HepG2 (cell line): ENCODE measurements at regions not wholly inside any gene's neighbourhood (a gene's known extent, or its start where the extent isn't known, plus 50 kb on each side); places are given as distances from the start of the nearest gene placed in this dataset.

Source experiments
- ATF4 ChIP-seq, 2 experiments: fragments of 450-650 bp in 1 of 2; sonication (generic) in 1 of 2; formaldehyde crosslinking; IDR thresholded peaks; 2 replicates each; pipeline versions ENCODE4 v1.5.0 to v1.8.0; 2020 to 2022; ENCODE audit warnings: mild to moderate bottlenecking in 1 of 2, missing genetic modification reagents in 1 of 2
- HDAC6 ChIP-seq: fragments of 200-600 bp; sonication (generic); IDR thresholded peaks from 2 replicates; pipeline ENCODE4 v1.7.0; 2017; ENCODE audit warnings: mild to moderate bottlenecking, antibody characterized with exemption, low read length, low read depth
- KDM4B ChIP-seq: sonication (generic); formaldehyde crosslinking; IDR thresholded peaks from 2 replicates; pipeline ENCODE4 v1.4.0; 2020; ENCODE audit warnings: missing genetic modification reagents
- MIER2 ChIP-seq: IDR thresholded peaks from 2 replicates; pipeline ENCODE4 v1.6.1; 2016; ENCODE audit warnings: missing biosample characterization, missing genetic modification reagents
- SIN3A ChIP-seq: IDR thresholded peaks from 2 replicates; pipeline ENCODE4 v1.6.1; 2011; ENCODE audit warnings: low read depth, mild to moderate bottlenecking, control low read depth, low read length, borderline replicate concordance
- TCF7 ChIP-seq: sonication (generic); IDR thresholded peaks from 2 replicates; pipeline ENCODE4 v1.6.1; 2016; ENCODE audit warnings: antibody characterized with exemption, low read depth
- ZC3H13 ChIP-seq: sonication (generic); formaldehyde crosslinking; IDR thresholded peaks from 2 replicates; pipeline ENCODE4 v1.8.1; 2023; ENCODE audit warnings: mild to moderate bottlenecking, missing genetic modification reagents, moderate library complexity
- TF ChIP-seq, protein P1 (sequence below): fragments of 450-650 bp; IDR thresholded peaks from 2 replicates; pipeline ENCODE4 v1.6.1; 2017; ENCODE audit warnings: mild to moderate bottlenecking
- TF ChIP-seq, protein P2 (sequence below): sonication (generic); formaldehyde crosslinking; IDR thresholded peaks from 2 replicates; pipeline ENCODE4 v1.4.0; 2020; ENCODE audit warnings: mild to moderate bottlenecking, missing genetic modification reagents
- TF ChIP-seq, protein P3 (sequence below): IDR thresholded peaks from 2 replicates; pipeline ENCODE4 v1.6.1; 2012; ENCODE audit warnings: inconsistent platforms

DNA sequence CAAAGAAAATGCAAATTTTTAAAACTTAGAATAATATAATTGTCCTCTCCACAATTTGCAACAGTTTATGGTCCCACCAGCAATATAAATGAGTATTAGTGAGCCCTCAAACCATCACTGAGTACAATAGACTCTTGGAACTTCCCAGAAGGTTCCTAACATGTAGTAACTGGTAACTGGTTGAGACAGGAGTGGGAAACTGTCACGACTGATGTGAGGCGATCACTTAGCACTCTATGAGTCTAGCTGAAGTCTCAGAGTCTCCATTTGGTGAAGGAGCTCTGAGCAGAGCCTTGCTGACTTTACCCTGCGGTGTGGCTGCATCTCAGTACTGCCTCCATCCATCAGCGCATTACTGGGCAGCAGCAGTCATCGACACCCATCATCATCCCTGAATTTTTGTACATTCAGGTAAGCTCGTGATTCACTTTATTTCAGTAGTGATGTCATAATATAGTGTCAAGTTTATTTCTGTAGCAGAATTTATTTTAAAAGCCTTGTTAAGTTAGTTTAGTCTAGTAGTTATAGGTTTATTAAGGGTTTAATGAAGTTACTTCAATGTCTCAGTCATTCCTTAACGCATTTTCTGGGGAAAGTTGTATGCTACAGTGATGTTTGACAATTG is 76.6 kb upstream of the ABCA1 start:
- TF ChIP-seq, protein P1, sequence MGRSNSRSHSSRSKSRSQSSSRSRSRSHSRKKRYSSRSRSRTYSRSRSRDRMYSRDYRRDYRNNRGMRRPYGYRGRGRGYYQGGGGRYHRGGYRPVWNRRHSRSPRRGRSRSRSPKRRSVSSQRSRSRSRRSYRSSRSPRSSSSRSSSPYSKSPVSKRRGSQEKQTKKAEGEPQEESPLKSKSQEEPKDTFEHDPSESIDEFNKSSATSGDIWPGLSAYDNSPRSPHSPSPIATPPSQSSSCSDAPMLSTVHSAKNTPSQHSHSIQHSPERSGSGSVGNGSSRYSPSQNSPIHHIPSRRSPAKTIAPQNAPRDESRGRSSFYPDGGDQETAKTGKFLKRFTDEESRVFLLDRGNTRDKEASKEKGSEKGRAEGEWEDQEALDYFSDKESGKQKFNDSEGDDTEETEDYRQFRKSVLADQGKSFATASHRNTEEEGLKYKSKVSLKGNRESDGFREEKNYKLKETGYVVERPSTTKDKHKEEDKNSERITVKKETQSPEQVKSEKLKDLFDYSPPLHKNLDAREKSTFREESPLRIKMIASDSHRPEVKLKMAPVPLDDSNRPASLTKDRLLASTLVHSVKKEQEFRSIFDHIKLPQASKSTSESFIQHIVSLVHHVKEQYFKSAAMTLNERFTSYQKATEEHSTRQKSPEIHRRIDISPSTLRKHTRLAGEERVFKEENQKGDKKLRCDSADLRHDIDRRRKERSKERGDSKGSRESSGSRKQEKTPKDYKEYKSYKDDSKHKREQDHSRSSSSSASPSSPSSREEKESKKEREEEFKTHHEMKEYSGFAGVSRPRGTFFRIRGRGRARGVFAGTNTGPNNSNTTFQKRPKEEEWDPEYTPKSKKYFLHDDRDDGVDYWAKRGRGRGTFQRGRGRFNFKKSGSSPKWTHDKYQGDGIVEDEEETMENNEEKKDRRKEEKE = no peak
- TF ChIP-seq KDM4B (CRISPR knock-in tag) = no peak
- no peak for TF ChIP-seq MIER2 (CRISPR knock-in tag)
- TF ChIP-seq, protein P2, sequence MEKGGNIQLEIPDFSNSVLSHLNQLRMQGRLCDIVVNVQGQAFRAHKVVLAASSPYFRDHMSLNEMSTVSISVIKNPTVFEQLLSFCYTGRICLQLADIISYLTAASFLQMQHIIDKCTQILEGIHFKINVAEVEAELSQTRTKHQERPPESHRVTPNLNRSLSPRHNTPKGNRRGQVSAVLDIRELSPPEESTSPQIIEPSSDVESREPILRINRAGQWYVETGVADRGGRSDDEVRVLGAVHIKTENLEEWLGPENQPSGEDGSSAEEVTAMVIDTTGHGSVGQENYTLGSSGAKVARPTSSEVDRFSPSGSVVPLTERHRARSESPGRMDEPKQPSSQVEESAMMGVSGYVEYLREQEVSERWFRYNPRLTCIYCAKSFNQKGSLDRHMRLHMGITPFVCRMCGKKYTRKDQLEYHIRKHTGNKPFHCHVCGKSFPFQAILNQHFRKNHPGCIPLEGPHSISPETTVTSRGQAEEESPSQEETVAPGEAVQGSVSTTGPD = no peak
- TF ChIP-seq ATF4 (CRISPR knock-in tag; IDR thresholded peaks at IDR 0.05) = no peak
- no peak for TF ChIP-seq SIN3A
- TF ChIP-seq TCF7 = no peak
- TF ChIP-seq HDAC6 = no peak
- no peak for TF ChIP-seq ZC3H13 (CRISPR knock-in tag)
- TF ChIP-seq, protein P3, sequence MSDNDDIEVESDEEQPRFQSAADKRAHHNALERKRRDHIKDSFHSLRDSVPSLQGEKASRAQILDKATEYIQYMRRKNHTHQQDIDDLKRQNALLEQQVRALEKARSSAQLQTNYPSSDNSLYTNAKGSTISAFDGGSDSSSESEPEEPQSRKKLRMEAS = no peak
